GM18907 (cell line): ENCODE measurements at regions not wholly inside any gene's neighbourhood (a gene's known extent, or its start where the extent isn't known, plus 50 kb on each side); places are given as distances from the start of the nearest gene placed in this dataset.

Experiments
- ATAC-seq: cut with Tn5 transposase; IDR thresholded peaks from one replicate; pipeline ENCODE4 v1.9.1; 2021; ENCODE audit warnings: mild to moderate bottlenecking, moderate library complexity; ENCODE audit not compliant: unreplicated experiment

DNA sequence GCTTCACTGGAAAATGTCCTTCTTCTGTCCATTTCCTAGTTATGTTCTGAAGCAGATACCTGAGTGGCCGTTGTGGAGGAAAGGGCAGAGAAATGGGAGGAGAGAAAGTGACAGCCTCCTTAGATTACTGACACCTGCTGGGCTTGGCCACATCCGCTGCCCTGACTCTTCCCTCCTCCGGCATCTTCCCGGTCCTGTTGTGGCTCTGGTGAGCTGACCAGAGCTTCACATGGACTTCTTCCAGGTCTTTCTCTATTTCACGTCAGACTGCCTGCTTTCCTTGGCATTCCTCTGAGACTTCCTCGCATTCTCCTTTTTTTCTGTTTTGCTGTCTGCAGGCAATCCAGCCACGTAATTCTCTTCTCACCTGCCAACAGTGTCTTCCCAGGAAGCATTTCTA, 138.7 kb upstream of the E2F8 start:
- ATAC-seq: no peak

DNA sequence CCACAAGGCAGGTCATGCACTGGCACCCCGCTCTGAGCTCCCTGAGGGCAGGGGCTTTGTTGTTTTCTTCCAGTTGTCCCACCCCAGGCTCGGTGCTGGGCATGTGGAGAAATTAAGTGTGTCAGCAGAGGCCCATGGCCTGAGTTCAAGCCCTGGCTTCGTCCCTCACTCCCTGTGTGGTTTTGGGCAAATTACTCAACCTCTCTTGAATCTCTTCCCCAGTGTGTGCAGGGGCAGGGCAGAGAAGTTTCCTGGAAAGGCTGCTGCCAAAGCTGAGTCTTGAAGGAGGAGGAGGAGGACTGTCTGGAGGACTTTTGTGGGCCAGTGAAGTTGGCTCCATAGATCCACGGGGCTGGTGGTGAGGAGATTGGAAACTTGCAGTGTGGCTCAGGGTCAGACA, 138.1 kb upstream of the E2F8 start:
- no peak for ATAC-seq

DNA sequence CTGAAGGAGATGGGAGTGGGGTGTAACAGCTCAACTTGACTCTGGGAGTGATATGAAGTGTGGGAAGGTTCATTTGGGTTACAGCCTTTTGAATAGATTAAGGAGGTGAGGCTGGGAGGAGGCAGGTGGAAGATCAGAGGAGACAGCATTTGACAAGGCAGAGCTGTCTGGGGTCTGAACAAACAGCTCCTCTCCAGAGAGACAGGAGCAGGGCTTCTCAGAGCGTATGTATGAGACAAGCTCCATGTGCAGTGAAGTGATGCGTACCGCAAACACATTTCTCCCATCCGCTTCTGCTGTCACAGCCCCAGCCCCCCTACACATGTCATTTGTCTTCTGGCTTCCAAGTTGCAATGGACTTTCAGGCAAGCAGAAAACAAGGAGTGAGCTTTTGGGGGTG, 137.1 kb upstream of the E2F8 start:
- no peak for ATAC-seq

DNA sequence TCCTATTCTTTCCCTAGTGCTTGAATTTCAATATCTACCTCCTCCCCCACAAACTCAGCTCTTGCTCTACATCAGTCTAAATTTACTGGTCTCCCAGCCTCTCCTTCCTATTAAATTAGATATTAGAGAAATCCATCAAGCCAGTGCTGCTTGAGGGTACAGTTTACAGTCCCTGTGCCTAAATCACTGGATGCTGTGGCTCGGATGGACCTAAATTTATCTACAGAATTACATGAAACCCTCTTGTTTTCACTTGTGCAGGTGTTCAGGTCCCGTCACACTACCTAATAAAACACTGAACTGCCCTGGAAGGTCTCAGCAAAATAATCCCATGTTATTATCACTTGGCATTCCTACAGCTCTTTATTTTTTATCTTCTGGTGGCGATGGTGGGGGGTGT, 134.7 kb upstream of the E2F8 start:
- ATAC-seq: no peak

DNA sequence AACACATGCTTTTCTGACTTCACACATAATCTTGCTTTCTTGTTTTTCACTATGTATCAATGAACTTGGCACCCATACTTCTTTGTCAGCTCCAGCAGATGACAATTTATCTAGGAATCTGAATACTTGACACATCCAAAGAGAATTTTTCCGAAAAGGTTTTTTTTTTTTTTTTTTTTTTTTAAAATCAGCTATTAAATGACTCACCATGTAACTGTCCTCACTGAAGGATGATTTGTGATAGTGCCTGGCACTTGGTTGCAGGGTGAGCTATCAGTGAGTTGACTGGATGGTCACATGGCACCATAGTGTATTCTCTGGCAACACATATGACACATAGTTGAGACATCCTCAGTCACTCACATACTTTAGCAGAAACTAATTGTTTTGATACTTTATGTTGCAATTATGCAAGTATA, 133.4 kb upstream of the E2F8 start:
- no peak for ATAC-seq

DNA sequence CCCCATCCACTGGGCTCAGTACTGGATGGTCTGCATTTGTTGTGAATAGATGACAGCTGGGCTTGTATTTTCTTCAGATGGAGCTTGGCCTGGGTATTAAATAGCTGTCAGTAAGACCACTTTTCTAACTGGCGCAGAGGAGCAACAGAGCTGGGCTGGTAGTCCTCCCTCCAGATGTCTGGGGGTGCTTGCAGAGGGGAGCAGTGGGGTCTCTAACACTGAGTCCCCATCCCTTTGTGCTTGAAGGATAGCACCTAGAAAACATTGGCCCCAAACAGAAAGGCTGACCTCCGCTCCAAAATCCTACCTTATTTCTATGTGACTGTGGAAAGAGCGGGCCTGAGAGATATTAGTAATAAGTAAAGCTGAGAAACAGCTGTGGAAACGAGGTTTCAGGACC, 131.6 kb upstream of the E2F8 start:
- no peak for ATAC-seq

DNA sequence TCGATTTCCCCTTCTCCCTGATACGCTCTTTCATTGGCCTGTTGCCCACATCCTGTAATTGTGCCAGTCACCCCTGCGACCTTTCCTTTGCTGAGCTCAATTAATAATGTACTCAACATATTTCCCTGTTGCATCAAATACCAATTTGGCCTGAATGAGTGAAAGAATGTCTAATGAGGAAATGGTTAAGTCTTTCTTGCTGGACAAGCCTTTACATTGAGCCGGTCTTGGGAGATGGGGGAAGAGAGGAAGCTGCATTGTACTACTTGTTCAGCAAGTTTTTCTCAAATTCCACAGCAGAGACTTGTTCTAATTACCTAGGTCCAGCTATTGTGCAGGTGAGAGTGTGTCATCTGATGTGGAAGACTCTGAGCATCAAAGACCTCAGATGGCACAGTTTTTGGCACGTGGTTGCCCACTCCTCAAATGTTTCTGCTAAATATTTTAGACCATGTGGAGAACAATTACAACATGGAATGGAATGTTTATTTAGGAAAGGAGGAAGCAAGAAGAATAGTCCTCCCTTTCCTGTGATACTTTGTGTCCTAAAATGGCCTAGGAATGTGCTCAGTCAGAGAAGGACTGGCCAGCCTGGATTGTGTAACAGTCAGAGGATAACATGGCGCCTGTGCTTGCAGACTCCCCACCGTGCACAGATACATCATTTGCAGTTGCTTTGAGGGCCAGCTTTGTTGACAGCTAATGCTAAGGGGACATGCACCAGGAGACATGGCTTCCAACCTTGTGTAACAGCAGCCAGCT, 129.5 kb upstream of the E2F8 start:
- no peak for ATAC-seq

DNA sequence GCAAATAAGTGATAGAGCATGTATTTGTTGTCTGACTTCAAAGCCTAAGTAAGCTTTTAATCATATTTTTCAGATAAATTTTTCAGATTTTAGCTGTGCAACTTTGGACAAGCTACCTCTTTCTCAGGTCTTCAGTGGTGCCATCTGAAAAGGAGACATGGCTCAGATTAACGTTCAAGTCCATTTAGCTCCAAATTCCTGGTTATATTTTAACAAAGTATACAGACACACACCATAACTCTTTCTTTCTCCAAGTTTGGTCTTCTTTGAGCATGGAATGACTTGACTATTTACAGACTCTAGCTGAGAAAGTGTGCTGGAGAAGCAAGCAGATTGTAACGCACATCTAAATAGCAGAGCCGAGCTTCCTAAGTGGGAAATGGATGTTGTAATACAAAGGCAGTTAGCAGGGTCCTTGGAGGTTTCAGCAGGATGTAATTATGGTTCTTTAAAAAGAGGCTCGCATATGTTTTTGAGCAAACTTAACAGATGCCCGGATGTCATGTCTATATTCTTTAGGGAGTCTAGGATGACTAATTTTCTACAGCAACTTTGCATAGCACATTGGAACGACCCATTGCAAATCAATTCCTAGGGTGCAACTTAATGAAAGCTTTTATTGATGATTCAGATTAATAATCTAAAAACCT, 128.1 kb upstream of the E2F8 start:
- no peak for ATAC-seq

DNA sequence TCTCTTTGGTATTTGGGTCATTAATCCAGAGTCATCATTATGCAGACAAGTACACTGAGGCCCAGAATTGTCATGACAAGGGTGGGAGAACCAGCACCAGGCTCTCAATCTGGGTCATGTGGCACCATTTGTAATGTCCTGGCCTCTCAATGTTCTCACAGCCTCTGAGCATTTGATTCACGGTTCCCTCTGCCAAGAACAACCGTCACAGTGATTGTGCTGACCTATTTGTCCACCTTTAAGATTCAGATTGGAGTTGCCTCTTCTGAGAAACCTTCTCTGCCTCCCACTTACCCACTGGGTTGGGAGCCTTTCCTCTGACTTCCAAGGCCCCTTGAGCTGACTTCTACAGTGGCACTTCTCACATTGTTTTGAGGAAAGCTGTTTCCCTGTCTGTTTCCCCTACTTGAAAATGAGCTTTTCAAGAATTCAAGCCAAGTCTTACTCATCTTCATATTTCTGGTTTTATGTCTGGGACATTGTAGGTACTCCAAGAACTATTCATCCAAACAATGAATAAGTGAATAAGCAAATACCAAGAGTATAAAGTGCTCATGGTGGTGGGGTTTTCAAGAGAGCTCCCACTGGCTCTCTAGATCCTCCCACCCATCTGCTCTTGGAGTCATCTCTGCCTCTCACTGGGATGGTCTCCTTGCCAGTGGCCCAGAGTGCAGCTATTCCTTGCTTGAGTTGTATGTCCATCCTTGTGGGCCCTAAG, 126.4 kb upstream of the E2F8 start:
- no peak for ATAC-seq

DNA sequence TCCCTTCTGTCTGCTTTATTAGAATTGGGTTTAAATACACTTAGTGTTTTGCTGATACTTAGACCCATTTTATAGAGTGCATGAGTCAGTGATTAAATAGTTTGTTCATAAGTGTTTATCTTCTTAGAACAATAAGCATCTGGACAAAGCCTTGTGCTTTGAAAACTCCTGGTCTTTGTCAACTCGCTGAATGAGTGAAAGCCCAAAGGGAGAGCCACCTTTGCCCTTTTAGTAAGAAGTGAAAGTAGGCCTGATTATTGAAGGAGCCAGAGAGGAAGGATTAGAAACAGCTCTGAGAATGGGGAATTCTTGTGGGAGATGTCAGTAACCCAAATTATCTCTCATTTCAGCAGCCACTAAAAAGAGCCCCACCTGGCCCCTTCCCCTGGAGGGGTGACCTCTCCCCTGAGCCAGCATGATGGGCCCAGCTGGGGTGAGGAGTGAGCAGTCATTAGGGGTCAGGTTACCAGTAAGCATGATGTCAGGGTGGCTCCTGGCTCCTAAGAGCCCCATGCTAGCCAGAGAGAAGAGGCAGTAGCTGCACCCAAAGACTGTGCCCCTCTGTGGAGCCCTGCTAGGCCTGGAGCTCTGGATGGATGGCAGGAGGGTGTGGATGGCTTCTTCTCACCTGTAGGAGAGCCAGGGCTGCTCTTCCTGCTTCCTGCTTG, 125.1 kb upstream of the E2F8 start:
- ATAC-seq: no peak

DNA sequence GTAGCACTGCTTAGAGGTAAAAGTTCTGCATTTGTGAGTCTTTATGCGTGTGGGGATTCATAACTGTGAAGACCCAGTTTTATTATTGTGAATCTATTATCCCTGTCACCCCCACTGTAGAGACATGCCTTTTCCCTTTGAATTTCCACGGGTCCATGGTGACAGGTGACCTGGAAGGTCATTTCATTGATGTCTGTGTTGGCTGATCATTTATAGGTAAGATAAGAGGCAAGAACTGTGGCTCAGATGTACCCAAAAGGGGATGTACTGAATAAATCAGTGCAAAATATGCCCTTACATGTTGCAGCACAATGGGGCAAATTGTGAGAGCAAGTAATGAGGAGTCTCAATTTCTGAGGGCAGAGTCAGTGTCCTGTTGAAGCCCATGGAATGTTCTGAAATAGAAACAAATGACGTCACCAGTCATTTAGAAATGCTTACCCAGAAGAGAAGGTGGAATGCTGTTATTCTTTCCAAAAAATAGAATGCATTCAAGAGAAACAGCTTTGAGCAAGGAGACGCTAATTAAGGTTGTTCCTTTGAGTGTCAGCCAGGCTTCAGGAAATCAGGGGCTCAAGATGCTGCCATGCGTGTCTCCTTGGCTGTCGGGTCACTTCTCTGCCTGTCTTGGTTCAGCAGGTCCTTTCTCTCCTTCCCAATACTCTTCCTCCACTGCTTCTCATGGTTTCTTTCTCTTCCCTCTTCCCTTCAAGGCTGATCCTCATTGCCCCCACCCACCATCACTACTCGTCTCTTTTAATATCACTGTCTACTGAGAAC, 118.7 kb upstream of the E2F8 start:
- ATAC-seq: no peak

DNA sequence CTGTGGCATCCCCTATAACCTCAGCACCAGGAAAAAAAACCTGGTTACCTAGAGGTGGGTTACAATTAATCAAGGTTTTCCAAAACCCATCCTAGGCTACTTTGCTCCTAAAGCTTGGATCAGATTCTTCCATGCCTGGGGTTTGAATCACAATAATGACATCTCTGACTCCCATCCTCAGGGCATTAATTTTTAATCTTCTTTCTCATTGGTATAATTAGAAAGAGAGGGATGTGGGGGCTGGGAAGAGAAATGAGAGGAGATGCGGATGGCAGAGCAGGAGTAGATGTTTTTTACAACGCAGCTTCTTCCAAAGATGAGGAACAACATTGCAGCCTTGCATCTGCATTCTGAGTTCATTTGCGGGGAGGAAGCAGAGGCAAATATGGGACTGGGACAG, 117.2 kb upstream of the E2F8 start:
- ATAC-seq: no peak

DNA sequence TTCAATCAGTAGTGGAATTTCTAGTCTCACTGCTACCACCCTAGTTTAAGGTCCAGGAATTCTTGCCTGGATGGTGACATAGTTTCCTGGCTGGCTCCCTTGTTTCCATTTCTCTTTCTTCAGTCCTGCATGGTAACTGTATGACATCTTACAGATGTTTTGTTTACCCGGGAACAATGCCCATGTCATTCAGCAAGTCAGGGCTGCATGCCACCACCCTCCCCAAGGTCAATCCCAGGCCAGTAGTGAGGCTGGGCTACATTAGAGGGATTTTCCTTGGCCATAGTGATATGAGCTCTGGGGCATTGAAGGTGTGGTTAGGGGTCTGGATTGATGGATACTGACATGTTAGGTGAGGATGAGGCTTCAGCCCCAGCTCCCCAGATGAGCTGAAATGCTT, 114.9 kb upstream of the E2F8 start:
- no peak for ATAC-seq

DNA sequence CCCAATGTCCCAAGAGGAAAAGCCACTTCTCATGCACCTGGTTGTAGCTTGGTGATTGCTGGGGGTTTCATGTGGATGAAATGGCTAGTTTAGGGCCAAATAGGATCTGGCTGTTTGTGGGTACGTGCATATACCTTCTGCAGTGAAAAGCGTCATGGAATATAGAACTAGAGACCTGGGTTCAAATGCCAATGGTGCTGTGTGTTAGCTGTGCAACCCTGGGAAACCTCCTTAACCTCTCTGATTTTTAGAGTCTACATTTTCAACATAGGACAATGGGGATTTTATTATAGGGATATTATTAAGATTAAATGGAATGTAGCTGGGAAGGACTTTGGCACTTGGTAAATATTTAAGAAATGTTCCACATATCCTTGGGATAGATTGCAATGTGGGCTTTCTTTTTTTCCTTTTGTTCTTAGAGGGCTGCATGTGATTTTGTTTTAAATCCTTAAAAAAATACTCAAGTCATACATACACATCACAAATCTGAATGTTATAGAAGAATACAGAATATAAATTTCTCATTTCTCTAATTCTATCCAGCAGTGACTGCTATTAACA, 112.6 kb upstream of the E2F8 start:
- ATAC-seq: no peak

DNA sequence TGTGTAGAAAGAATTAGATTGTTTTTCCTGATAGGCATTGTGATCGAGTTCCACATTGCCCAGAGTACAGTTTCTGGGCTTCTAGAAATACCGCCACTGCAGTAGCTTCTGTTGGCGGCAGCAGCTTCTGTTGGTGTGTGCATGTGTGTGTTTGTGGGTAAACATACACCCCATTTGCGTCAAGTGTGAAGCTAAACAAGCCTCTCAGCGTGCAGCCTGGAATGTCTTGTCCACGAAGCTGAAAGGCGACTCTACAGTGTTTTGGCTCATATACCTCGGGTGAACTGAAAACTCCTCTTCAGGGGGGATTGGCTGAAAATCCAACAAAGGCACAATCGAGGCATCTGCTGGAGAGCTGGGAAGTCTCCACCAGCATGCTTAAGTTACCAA, 112.0 kb upstream of the E2F8 start:
- ATAC-seq: no peak

DNA sequence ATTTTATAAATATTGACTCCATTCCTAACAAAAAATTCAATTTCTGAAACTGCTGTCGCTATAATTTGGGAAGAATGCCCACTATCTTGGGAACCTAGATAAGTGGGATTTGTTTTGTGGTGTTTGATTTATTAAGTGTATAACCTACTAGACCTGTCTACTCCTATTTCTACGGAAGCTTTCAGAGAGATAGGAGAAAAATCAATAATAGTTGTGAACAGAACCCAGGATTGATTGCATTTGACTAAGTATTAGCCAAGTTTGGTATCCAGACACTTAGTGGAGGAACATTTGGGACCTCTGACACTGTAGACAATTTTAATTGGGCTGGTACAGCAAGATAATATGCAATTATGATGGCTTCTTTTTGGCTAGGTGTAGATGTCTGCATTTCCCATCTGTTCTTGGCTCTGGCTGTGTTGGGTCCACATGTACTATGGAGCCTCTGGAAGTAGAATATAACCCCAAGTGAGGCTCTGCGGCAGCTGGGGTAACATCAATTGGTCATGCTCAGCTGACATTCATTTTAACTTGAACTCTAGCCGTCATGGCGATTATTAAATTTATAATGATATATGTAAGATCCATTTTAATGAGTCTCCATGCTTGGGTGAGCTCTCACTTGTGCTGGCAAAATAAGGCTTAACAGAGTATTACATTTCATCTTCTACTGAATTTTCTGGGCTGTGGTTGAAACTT, 111.5 kb upstream of the E2F8 start:
- no peak for ATAC-seq

DNA sequence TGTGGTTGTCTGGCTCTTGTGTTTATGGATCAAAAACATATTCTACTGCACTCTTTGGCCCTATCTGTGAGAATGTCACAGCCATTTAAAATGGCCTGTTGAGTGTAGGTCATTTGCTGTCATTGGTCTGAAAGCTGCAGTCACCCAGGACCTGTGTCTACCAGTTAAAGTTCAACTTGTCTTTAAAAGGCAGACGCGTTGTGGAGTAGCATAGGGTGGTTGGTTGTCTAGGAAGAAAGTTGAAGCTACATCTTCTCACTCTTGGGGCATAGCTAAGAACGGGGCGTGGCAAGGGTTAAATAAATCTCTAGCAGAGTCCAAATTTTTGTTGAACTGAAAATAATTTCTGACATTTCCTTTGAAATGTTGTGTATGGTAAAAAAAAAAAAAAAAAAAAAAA, 110.7 kb upstream of the E2F8 start:
- no peak for ATAC-seq

DNA sequence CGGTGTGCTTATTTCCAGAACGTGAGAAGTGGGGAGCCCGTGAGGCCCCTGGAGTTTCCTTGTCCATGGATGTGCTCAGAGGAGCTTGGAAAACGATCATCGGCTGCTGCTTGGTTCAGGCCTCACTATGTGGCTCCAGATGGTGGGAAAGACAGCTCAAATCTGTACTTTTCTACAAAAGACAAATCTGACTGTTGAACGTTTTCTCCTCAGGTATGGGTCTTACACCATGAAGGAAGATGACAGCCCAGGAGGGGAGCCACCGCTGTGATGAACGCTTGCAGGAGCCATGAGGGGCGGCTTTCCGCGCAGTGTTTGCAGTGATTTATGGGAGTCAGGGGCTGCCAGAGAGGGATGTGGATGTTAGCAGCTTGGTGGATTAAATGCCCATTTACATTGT, 109.4 kb upstream of the E2F8 start:
- no peak for ATAC-seq

DNA sequence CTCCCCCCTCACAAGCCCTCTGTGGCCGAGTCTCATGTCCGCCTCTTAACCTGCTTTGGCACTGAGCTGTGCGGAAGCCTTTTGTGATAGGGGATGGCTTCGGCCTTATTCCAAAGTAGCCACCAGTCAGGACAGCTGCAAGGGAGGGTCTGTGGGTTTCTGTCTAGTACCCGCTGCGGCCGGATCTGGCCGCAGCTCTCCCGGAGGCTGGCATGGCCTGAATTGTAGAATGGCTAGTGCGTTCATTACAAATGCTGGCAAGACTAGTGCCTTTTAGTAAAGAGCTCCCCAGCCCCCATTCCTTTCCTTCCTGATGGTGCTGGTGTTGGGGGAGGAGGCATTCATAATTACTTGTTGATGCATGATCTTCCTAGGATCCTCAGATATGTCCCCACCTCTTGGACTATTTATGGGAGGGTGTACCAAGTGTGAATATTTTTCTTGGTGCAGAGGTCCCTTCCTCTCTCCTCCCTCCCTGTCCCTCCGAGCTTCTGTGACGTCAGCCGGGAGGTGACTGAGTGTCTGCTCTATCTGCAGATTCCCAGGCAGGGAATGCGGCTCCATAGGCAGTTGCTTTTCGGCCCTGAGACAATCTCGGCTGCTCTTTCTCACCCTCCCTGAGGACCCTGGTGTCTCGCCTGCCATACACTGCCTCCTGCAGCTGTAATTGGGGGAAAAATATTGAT, 108.7 kb upstream of the E2F8 start:
- ATAC-seq: no peak
